ENCODE measurements at regions not wholly inside any gene's neighbourhood (a gene's known extent, or its start where the extent isn't known, plus 50 kb on each side); places are given as distances from the start of the nearest gene placed in this dataset.

DNA sequence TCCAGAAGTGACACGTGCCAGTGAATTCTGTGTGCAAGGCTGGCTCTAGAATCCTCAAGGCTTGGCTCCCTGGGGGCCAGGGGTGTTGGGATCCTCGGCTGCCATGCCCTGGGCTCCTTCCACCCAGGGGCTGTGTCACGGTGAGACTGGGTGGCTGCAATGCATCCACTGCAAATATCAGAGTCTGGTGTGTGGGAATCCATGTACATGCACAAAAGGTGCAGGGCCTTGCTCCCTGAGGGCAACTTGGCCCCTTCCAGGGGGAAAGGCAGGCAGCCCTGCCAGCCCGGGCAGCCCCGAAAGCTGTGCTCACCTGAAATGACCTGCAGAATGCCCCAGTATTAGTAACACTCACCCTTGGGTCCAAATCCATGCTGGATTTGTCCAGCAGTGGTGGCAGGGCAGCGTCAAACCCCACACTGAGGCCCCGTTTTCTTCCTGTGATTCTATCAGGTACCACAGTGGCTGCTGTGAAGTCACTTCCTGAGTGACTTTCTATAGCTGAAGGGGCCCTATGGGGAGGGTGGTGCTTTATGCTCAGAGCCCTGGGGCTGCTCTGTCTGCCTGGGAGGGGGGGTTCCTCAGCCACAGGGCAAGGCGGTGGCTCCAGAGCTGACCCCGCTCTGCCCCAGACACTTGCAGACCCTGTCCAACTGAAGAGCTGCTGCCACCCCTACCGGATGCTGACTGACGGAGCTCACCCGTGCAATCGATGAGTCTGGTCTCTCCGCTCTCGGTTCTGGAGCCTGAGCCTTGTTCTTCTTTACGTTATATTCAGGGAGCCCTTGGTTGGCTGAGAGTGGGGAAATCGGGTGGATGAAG is 317.7 kb downstream of the GLRX3 start:
- H3K36me3 ChIP-seq, result no peaks in the 10 kb centered on the region
- intact Hi-C loops (cut with DNase I), result no loop called here
- H3K9me3 ChIP-seq, result no peaks in the 10 kb centered on the region
- H3K27ac ChIP-seq, result no peak overlapping the region
- TF ChIP-seq POLR2AphosphoS5 (IDR thresholded peaks at IDR 0.05), result no peak
- TF ChIP-seq POLR2A (IDR thresholded peaks at IDR 0.05), result no peak
- TF ChIP-seq CTCF (IDR thresholded peaks at IDR 0.05), result no peak
- DNase-seq (ENCODE audit: low spot score), result no peak
- no peaks in the 10 kb centered on the region for H3K4me1 ChIP-seq (replicated peaks)
- 84% methylated on average over 17 of the region's 17 CpGs for WGBS
- H3K4me3 ChIP-seq, result no peak overlapping the region
- H3K27me3 ChIP-seq (replicated peaks; ENCODE audit: insufficient read depth), result no peaks in the 10 kb centered on the region

DNA sequence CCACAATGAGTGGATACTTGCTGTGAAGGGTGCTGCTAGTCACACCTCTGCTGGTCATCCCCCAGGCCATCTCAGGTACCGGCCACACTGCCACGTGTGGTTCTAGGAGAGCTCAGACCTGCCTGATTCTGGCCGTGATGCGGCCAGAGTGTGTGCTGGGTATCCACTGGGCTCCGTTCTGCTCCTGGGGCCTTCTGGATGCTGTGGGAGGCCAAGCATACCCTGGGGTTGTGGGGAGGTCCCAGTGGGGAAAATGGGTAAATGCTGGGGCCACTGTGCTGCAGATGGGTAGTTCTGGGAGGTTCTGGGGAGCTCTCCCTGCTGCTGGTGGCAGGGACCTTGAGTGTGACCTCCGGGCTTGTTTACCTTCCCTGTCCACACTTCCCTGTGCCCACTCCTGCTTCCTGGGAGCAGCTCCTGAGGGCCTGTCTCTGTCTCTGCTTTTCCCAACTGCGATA is 318.4 kb downstream of the GLRX3 start:
- no peaks in the 10 kb centered on the region for H3K9me3 ChIP-seq
- WGBS, result 90% methylated on average over 7 of the region's 7 CpGs
- H3K27me3 ChIP-seq (replicated peaks; ENCODE audit: insufficient read depth), result no peaks in the 10 kb centered on the region
- DNase-seq (ENCODE audit: low spot score), result no peak
- intact Hi-C loops (cut with DNase I), result no loop called here
- H3K4me1 ChIP-seq (replicated peaks), result no peaks in the 10 kb centered on the region
- no peak for TF ChIP-seq POLR2AphosphoS5 (IDR thresholded peaks at IDR 0.05)
- H3K27ac ChIP-seq, result no peak overlapping the region
- no peak overlapping the region for H3K4me3 ChIP-seq
- no peaks in the 10 kb centered on the region for H3K36me3 ChIP-seq

GRCh38 chr10:130455111-130455695 is 319.0 kb downstream of the GLRX3 start:
- no peaks in the 10 kb centered on the region for H3K4me1 ChIP-seq (replicated peaks)
- H3K4me3 ChIP-seq, result no peak overlapping the region
- no peaks in the 10 kb centered on the region for H3K27me3 ChIP-seq (replicated peaks; ENCODE audit: insufficient read depth)
- no peak for TF ChIP-seq POLR2A (IDR thresholded peaks at IDR 0.05)
- TF ChIP-seq CTCF (IDR thresholded peaks at IDR 0.05), result no peak
- TF ChIP-seq POLR2AphosphoS5 (IDR thresholded peaks at IDR 0.05), result no peak
- DNase-seq (ENCODE audit: low spot score), result no peak
- 86% methylated on average over 9 of the region's 9 CpGs for WGBS
- intact Hi-C loops (cut with DNase I), result no loop called here
- H3K36me3 ChIP-seq, result no peaks in the 10 kb centered on the region
- H3K9me3 ChIP-seq, result no peaks in the 10 kb centered on the region
- H3K27ac ChIP-seq, result no peak overlapping the region

DNA sequence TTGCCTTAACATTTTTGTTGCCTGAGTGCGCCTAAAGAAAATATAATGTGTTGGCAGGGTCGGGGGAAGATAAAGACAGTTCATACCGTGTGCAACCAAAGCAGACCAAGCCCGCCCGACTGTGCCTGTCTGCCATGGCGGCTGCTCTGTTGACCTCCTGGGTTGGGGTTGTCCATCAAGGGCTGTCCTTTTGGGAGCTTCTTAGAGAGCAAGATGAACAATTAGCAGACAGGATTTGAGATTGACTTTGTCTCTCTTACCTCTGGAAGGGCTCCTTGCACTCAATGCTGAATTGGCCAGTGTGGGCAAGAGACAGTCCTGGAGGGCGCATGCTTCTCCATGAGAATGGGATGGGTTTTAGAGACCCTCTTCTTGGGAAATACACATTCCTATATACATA is 319.6 kb downstream of the GLRX3 start:
- intact Hi-C loops (cut with DNase I), result no loop called here
- TF ChIP-seq POLR2A (IDR thresholded peaks at IDR 0.05), result no peak
- TF ChIP-seq POLR2AphosphoS5 (IDR thresholded peaks at IDR 0.05), result no peak
- TF ChIP-seq CTCF (IDR thresholded peaks at IDR 0.05), result no peak
- 89% methylated on average over 7 of the region's 7 CpGs for WGBS

DNA sequence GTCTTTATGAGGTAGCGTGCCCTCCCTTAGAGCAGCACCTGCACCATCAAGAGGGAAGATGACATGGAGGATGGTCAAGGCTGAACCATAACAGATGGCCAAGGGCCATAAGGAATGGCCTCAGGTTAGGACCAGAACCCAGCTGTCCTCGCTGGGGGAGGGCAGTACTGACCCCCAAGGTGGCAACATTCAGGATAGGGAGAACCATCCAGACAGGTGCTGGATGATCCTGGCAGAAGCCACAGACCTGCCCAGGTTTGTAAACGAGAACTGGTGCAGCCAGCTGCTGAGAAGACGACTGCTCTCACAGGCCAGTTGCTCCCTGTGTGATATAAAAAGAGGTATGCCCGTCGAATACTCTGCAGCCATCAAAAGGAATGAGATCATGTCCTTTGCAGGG is 320.4 kb downstream of the GLRX3 start:
- H3K4me3 ChIP-seq, result no peak overlapping the region
- no peaks in the 10 kb centered on the region for H3K9me3 ChIP-seq
- TF ChIP-seq CTCF (IDR thresholded peaks at IDR 0.05) (no peak), POLR2AphosphoS5 (IDR thresholded peaks at IDR 0.05) (no peak), POLR2A (IDR thresholded peaks at IDR 0.05) (no peak)
- no peak for DNase-seq (ENCODE audit: low spot score)
- H3K36me3 ChIP-seq, result no peaks in the 10 kb centered on the region
- H3K27me3 ChIP-seq (replicated peaks; ENCODE audit: insufficient read depth), result no peaks in the 10 kb centered on the region
- intact Hi-C loops (cut with DNase I), result no loop called here
- H3K27ac ChIP-seq, result no peak overlapping the region
- no peaks in the 10 kb centered on the region for H3K4me1 ChIP-seq (replicated peaks)
- 62% methylated on average over 6 of the region's 6 CpGs for WGBS

More for the DNA sequence above, 319.6 kb downstream of the GLRX3 start:
- Histone ChIP-seq H3K27me3 (replicated peaks; ENCODE audit: insufficient read depth) (no peaks in the 10 kb centered on the region), H3K27ac (no peak overlapping the region), H3K4me3 (no peak overlapping the region), H3K9me3 (no peaks in the 10 kb centered on the region), H3K36me3 (no peaks in the 10 kb centered on the region), H3K4me1 (replicated peaks) (no peaks in the 10 kb centered on the region)
- DNase-seq (ENCODE audit: low spot score), result no peak
